Amygdala (tissue), 56 donors: ENCODE measurements at regions not wholly inside any gene's neighbourhood (a gene's known extent, or its start where the extent isn't known, plus 50 kb on each side); places are given as distances from the start of the nearest gene placed in this dataset.
A peak's percentile ranks its signal among the peaks of the same experiment; 100 is the strongest.
"Not testable (repeated sequence)": the region's sequence is repeated elsewhere in the genome, so short reads cannot be mapped to it uniquely, and the experiment has no call there.

Experiments used
- DNase-seq, 56 donors: peaks; one replicate each; lab custom pipeline; 2025; lab: John Stamatoyannopoulos, UW

- DNase-seq = no peak
Measured at GRCh38 chr5:57398413-57399093, 84.1 kb downstream of the ACTBL2 start.

- no peak for DNase-seq
Measured at GRCh38 chr5:57396701-57397100, 85.9 kb downstream of the ACTBL2 start.

- no peak for DNase-seq
Measured at GRCh38 chr5:57394421-57395210, 88.0 kb downstream of the ACTBL2 start.

- DNase-seq = no peak
Measured at GRCh38 chr5:57386958-57387357, 95.7 kb downstream of the ACTBL2 start.

- DNase-seq = peak in 2 of 56 donors; percentile 5 to 7
Measured at GRCh38 chr5:57383093-57383861, 99.3 kb downstream of the ACTBL2 start.

- no peak for DNase-seq
Measured at GRCh38 chr5:57382655-57383054, 100.0 kb downstream of the ACTBL2 start.

- DNase-seq = no peak
Measured at GRCh38 chr5:57370376-57370775, 112.2 kb downstream of the ACTBL2 start.

- no peak for DNase-seq
Measured at GRCh38 chr5:57368010-57368409, 114.6 kb downstream of the ACTBL2 start.

- no peak for DNase-seq
Measured at GRCh38 chr5:57366744-57367143, 115.9 kb downstream of the ACTBL2 start.

- no peak for DNase-seq
Measured at GRCh38 chr5:57362951-57363350, 119.7 kb downstream of the ACTBL2 start.

GRCh38 chr5:57360871-57361270, 121.7 kb downstream of the ACTBL2 start:
- DNase-seq = no peak

GRCh38 chr5:57358796-57359592, 123.6 kb downstream of the ACTBL2 start:
- DNase-seq = no peak

GRCh38 chr5:57356850-57357249, 125.8 kb downstream of the ACTBL2 start:
- DNase-seq = not testable (repeated sequence)

GRCh38 chr5:57349214-57349613, 133.4 kb downstream of the ACTBL2 start:
- DNase-seq = no peak

GRCh38 chr5:57348376-57349140, 134.1 kb downstream of the ACTBL2 start:
- DNase-seq = no peak

GRCh38 chr5:57346328-57346727, 136.3 kb downstream of the ACTBL2 start:
- DNase-seq = no peak

- no peak for DNase-seq
Measured at GRCh38 chr5:57341380-57341979, 141.1 kb downstream of the ACTBL2 start.

- no peak for DNase-seq
Measured at GRCh38 chr5:57340681-57341080, 141.9 kb downstream of the ACTBL2 start.

- no peak for DNase-seq
Measured at GRCh38 chr5:57339521-57339920, 143.1 kb downstream of the ACTBL2 start.
